HepG2 (cell line): ENCODE measurements at regions not wholly inside any gene's neighbourhood (a gene's known extent, or its start where the extent isn't known, plus 50 kb on each side); places are given as distances from the start of the nearest gene placed in this dataset.

Experiments
- ATAC-seq: fragments of 200-7000 bp; cut with Tn5 transposase; 3 replicates; pipeline ENCODE4 v1.9.1; 2020; ENCODE audit warnings: mild to moderate bottlenecking, moderate library complexity
- BruUV-seq: library from RNA; stranded (reverse); fragments of 400-500 nt; replicated peaks from 2 replicates; lab custom pipeline; 2021; lab: Mats Ljungman, UMichigan
- CTCF ChIA-PET: fragments of 300-600 bp; formaldehyde crosslinking; extraction: SDS; loops from one replicate; lab custom pipeline; 2021; ENCODE audit warnings: low total read pairs, inconsistent platforms, low intra/inter-chr PET ratio; lab: Yijun Ruan, JAX
- POLR2A ChIA-PET: fragments of 350-600 bp; sonication (Branson Sonifier 250); formaldehyde crosslinking; loops from one replicate; lab custom pipeline; 2020; ENCODE audit warnings: antibody characterized with exemption, inconsistent platforms; lab: Yijun Ruan, JAX
- DNase-seq: peaks from one replicate; pipeline ENCODE4 v3.0.0-alpha.2; 2015; ENCODE audit warnings: low spot score
- FAIRE-seq: peaks from 3 replicates; lab custom pipeline; 2011; peaks lifted over from hg19 to GRCh38; lab: Jason Lieb, UNC
- H2AFZ ChIP-seq: one replicate; pipeline ENCODE4 v1.6.1; 2011; ENCODE audit warnings: low read length, inconsistent platforms
- H3K27ac ChIP-seq: fragments of 300-600 bp; 3 replicates; pipeline ENCODE4 v1.8.0; 2011; ENCODE audit warnings: mixed run types, mild to moderate bottlenecking, mixed read lengths, low read length, inconsistent platforms; ENCODE audit not compliant: insufficient read depth; ENCODE audit errors: extremely low read length
- H3K27me3 ChIP-seq, 2 experiments: fragments of 200-600 bp in 1 of 2; 2 replicates in 1 of 2; 3 replicates in 1 of 2; pipeline versions ENCODE4 v1.6.0 to v1.8.0; 2011; ENCODE audit warnings: low read length in 2 of 2, mild to moderate bottlenecking in 2 of 2, moderate library complexity in 2 of 2, inconsistent platforms in 1 of 2; ENCODE audit not compliant: insufficient read depth in 2 of 2, control insufficient read depth in 1 of 2
- H3K36me3 ChIP-seq, 2 experiments: fragments of 200-600 bp in 1 of 2; replicated peaks in 1 of 2; 2 replicates in 1 of 2; 3 replicates in 1 of 2; pipeline versions ENCODE4 v1.5.1 to v1.8.0; 2011; ENCODE audit warnings: low read length in 2 of 2, inconsistent platforms in 1 of 2; ENCODE audit not compliant: insufficient read depth in 2 of 2, control insufficient read depth in 1 of 2
- H3K4me1 ChIP-seq: 2 replicates; pipeline ENCODE4 v1.5.1; 2012; ENCODE audit warnings: low read length, inconsistent platforms; ENCODE audit not compliant: insufficient read depth
- H3K4me2 ChIP-seq: 2 replicates; pipeline ENCODE4 v1.6.0; 2011; ENCODE audit warnings: low read depth, low read length, inconsistent platforms
- H3K4me3 ChIP-seq, 3 experiments: fragments of 200-600 bp in 1 of 3; sonication (generic), shearing (Covaris generic) in 1 of 3; replicated peaks in 1 of 3; 2 replicates each; pipeline ENCODE4 v1.5.1; 2011 to 2016; ENCODE audit warnings: low read length in 3 of 3, inconsistent platforms in 2 of 3, low read depth in 2 of 3, mild to moderate bottlenecking in 2 of 3, control low read depth in 1 of 3, mixed read lengths in 1 of 3; ENCODE audit not compliant: insufficient read depth in 1 of 3
- H3K79me2 ChIP-seq: one replicate; pipeline ENCODE4 v1.6.1; 2011; ENCODE audit warnings: low read length, inconsistent platforms; ENCODE audit not compliant: insufficient read depth
- H3K9ac ChIP-seq: 2 replicates; pipeline ENCODE4 v1.6.0; 2011; ENCODE audit warnings: mild to moderate bottlenecking, low read depth, low read length, inconsistent platforms; ENCODE audit not compliant: insufficient read depth
- H3K9me3 ChIP-seq: 2 replicates; pipeline ENCODE4 v1.5.1; 2012; ENCODE audit warnings: mild to moderate bottlenecking, low read length
- H4K20me1 ChIP-seq: 2 replicates; pipeline ENCODE4 v1.6.0; 2011; ENCODE audit warnings: inconsistent platforms, mild to moderate bottlenecking, low read length, moderate library complexity; ENCODE audit not compliant: insufficient read depth
- CEBPB ChIP-seq: IDR thresholded peaks from 2 replicates; pipeline ENCODE4 v1.6.1; 2011; ENCODE audit warnings: low read depth, low read length, improper control_type of control experiment, borderline replicate concordance
- ERF ChIP-seq: IDR thresholded peaks from 2 replicates; pipeline ENCODE4 v1.6.1; 2018; ENCODE audit warnings: missing biosample characterization, missing genetic modification reagents
- NFE2L1 ChIP-seq: sonication (generic); formaldehyde crosslinking; IDR thresholded peaks from 2 replicates; pipeline ENCODE4 v1.4.0; 2020; ENCODE audit warnings: missing genetic modification reagents, mild to moderate bottlenecking, borderline replicate concordance
- POLR2A ChIP-seq, 2 experiments: IDR thresholded peaks; 2 replicates each; pipeline ENCODE4 v1.6.1; 2011; ENCODE audit warnings: low read depth in 2 of 2, low read length in 2 of 2, mild to moderate bottlenecking in 1 of 2, moderate library complexity in 1 of 2; ENCODE audit not compliant: insufficient read depth in 1 of 2
- WGBS: methylation state at CpG from one replicate; pipeline ENCODE4 v1.1.6; 2017; ENCODE audit warnings: low lambda C conversion rate; 5-methylcytosine and 5-hydroxymethylcytosine counted together
- in situ Hi-C: cut with HindIII; loops from 2 replicates; pipeline ENCODE4 v1.10.0; 2017; ENCODE audit warnings: low pct_unique_long_range_greater_than_20kb; ENCODE audit not compliant: extremely low pct_ligation_motif_present
- intact Hi-C: fragments of 100-400 bp; cut with micrococcal nuclease; formaldehyde crosslinking; loops from one replicate; pipeline ENCODE4 v1.10.0; 2022; ENCODE audit not compliant: unreplicated experiment
- TF ChIP-seq, protein P1 (sequence below): sonication (generic); formaldehyde crosslinking; IDR thresholded peaks from 2 replicates; pipeline ENCODE4 v1.4.0; 2020; ENCODE audit warnings: missing genetic modification reagents, borderline replicate concordance

DNA sequence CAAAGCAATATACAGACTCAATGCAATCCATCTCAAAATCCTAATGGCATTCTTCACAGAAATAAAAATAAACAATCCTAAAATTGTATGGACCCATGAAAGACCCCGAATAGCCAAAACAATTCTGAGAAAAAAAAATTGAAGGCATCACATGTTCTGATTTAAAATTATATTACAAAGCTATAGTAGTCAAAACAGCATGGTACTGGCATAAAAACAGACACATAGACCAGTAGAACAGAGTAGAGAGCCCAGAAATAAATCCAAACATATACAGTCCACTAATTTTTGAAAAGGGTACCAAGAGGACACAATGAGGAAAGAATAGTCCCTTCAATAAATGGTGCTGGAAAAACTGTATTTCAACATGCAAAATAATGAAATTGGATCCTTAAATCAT is 70.4 kb upstream of the THRB start (continued):
- no peak for TF ChIP-seq POLR2A (IDR thresholded peaks at IDR 0.05; ENCODE audit: insufficient read depth in 1 of 2, low read depth in 2 of 2, low read length in 2 of 2)
- no peak for TF ChIP-seq NFE2L1 (CRISPR knock-in tag)
- TF ChIP-seq ERF (CRISPR knock-in tag) = no peak

DNA sequence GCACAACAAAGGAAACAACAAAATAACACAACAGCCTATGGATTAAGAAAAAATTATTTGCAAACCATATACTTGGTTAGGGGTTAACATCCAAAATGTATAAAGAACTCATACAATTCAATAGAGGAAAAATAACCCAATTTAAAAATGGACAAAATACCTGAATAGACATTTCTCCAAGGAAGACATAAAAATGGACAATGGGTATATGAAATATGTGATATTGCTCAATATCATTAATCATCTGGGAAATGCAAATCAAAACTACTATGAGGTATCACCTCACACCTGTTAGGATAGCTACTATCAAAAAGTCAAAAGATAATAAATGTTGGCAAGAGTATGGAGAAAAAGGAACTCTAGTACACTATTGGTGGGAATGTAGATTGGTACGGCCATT is 71.0 kb upstream of the THRB start:
- CTCF ChIA-PET = no interaction called here
- in situ Hi-C loops = no loop called here
- no peak overlapping the region for H3K4me3 ChIP-seq
- H4K20me1 ChIP-seq = no peaks in the 10 kb centered on the region
- no peak for DNase-seq
- no peak overlapping the region for H3K4me2 ChIP-seq
- WGBS = 82% methylated on average over 1 of the region's 1 CpG
- no peak for FAIRE-seq
- H3K79me2 ChIP-seq = no peaks in the 10 kb centered on the region
- intact Hi-C loops = no loop called here
- POLR2A ChIA-PET = no interaction called here
- no peak for ATAC-seq
- no peak overlapping the region for H3K9ac ChIP-seq
- no peaks in the 10 kb centered on the region; a peak in 2 of 5 replicates for H3K27me3 ChIP-seq
- no peaks in the 10 kb centered on the region for H3K36me3 ChIP-seq
- no peaks in the 10 kb centered on the region for H3K4me1 ChIP-seq
- no peak overlapping the region for H3K27ac ChIP-seq
- BruUV-seq = no TSS peak
- no peak overlapping the region for H2AFZ ChIP-seq
- peaks cover 6% of the 10 kb centered on the region; the same call in 1 of the 2 replicates for H3K9me3 ChIP-seq
- TF ChIP-seq, protein P1, sequence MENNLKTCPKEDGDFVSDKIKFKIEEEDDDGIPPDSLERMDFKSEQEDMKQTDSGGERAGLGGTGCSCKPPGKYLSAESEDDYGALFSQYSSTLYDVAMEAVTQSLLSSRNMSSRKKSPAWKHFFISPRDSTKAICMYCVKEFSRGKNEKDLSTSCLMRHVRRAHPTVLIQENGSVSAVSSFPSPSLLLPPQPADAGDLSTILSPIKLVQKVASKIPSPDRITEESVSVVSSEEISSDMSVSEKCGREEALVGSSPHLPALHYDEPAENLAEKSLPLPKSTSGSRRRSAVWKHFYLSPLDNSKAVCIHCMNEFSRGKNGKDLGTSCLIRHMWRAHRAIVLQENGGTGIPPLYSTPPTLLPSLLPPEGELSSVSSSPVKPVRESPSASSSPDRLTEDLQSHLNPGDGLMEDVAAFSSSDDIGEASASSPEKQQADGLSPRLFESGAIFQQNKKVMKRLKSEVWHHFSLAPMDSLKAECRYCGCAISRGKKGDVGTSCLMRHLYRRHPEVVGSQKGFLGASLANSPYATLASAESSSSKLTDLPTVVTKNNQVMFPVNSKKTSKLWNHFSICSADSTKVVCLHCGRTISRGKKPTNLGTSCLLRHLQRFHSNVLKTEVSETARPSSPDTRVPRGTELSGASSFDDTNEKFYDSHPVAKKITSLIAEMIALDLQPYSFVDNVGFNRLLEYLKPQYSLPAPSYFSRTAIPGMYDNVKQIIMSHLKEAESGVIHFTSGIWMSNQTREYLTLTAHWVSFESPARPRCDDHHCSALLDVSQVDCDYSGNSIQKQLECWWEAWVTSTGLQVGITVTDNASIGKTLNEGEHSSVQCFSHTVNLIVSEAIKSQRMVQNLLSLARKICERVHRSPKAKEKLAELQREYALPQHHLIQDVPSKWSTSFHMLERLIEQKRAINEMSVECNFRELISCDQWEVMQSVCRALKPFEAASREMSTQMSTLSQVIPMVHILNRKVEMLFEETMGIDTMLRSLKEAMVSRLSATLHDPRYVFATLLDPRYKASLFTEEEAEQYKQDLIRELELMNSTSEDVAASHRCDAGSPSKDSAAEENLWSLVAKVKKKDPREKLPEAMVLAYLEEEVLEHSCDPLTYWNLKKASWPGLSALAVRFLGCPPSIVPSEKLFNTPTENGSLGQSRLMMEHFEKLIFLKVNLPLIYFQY (CRISPR knock-in tag) = no peak
- TF ChIP-seq CEBPB = peak; percentile 8; the same call in 1 of the 2 replicates
- TF ChIP-seq, all 625 proteins: peak for 1
